ENCODE measurements at regions not wholly inside any gene's neighbourhood (a gene's known extent, or its start where the extent isn't known, plus 50 kb on each side); places are given as distances from the start of the nearest gene placed in this dataset.

- no peak for DNase-seq
- H3K27me3 Mint-ChIP-seq (ENCODE audit: low read depth) = peaks cover 8% of the 10 kb centered on the region
- CTCF ChIA-PET = interaction anchor here (0.7 kb wide), 1 partner anchor 44 kb away, joined by 3 read pairs; no protein-coding TSS in a partner anchor
- intact Hi-C loops (cut with micrococcal nuclease) = no loop called here
- H3K9me3 Mint-ChIP-seq = no peaks in the 10 kb centered on the region
- H3K27ac Mint-ChIP-seq = no peak overlapping the region
- no peaks in the 10 kb centered on the region for H3K4me1 Mint-ChIP-seq (ENCODE audit: low read depth)
- no peak overlapping the region for H3K4me3 Mint-ChIP-seq
- no peaks in the 10 kb centered on the region for H3K36me3 Mint-ChIP-seq (ENCODE audit: low read depth)
These were observed 216.0 kb downstream of the RPS24 start for GRCh38 chr10:78249690-78250089.

DNA sequence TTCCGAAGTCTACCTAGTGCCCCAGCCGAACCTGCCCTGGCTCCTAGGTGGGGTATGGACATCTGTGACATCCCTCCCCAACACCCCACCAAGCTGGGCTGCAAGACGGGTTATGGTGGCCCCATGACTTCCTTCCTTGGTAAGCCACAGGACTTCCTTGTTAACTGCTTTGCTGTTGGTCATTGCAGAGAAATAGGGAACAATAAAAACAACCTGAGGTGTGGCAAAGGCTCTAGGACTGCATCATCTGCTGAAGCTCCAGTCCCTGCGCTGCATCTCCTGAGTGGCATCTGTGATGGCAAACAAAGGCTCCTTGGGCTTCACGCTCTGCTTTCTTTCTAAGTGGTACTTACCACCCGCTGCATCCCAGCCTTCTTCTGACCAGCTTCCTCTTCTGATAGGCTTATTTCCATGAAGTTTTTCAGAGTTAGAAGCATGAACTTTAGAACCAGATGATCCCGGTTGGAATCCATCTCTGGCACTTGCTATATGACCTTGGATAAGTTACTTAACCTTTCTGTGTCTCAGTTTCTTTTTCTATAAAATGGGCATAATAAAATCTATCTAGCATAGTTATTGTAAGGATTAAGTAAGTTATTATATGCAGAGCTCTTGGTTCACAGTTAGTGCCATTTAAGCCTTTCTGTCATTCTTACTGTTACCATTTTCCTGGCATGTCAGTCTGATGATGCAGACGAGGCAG lies 216.8 kb downstream of the RPS24 start:
- CTCF ChIA-PET = no interaction called here
- H3K4me3 Mint-ChIP-seq = no peak overlapping the region
- DNase-seq = no peak
- no peaks in the 10 kb centered on the region for H3K9me3 Mint-ChIP-seq
- H3K27ac Mint-ChIP-seq = no peak overlapping the region
- intact Hi-C loops (cut with micrococcal nuclease) = no loop called here
- no peaks in the 10 kb centered on the region for H3K4me1 Mint-ChIP-seq (ENCODE audit: low read depth)
- no peaks in the 10 kb centered on the region for H3K36me3 Mint-ChIP-seq (ENCODE audit: low read depth)
- H3K27me3 Mint-ChIP-seq (ENCODE audit: low read depth) = peaks cover 6% of the 10 kb centered on the region

DNA sequence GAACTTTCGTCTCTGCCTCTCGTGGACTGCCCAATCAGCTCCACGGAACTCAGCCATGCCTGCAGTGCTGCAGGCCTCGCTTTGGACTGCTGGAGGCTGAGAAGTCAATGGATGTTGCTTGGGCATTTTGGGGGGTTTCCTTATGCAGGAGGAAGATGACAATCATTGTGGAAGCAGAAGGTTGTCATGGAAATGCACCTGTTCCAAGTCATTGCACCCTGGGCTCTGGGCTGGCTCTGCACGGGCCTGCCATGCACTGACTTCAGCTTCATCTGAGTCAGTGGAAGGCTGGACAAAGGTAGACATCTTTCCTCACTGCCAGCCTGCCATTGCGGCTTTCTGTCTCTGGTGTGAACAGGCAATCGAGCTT lies 217.3 kb downstream of the RPS24 start:
- no peak for DNase-seq
- intact Hi-C loops (cut with micrococcal nuclease) = no loop called here
- Mint-ChIP-seq H3K36me3 (ENCODE audit: low read depth) (no peaks in the 10 kb centered on the region), H3K4me3 (no peak overlapping the region), H3K4me1 (ENCODE audit: low read depth) (no peaks in the 10 kb centered on the region), H3K9me3 (no peaks in the 10 kb centered on the region), H3K27me3 (ENCODE audit: low read depth) (peaks cover 6% of the 10 kb centered on the region), H3K27ac (no peak overlapping the region)
- CTCF ChIA-PET = no interaction called here

DNA sequence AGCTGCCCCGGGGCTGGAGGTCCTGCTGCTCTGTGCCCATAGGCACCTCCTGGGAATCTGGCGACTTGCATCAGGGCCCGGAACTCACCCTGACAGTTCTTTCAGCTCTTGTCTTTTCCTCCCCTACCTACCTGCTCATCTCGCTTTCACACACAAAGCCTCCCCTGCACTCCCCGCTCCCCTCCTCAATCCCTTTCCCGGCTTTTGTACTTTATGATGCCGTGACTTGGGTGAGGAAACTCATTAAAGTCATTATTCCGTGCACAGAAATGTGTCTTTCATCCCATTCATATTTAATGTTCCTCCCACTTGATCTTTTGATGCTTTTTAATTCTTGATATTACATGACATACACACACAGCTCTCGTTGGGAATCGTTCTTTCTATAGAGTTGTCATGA lies 218.6 kb downstream of the RPS24 start:
- H3K4me3 Mint-ChIP-seq = no peak overlapping the region
- DNase-seq = no peak
- H3K27ac Mint-ChIP-seq = no peak overlapping the region
- H3K27me3 Mint-ChIP-seq (ENCODE audit: low read depth) = peaks cover 6% of the 10 kb centered on the region
- CTCF ChIA-PET = no interaction called here
- no peaks in the 10 kb centered on the region for H3K36me3 Mint-ChIP-seq (ENCODE audit: low read depth)
- no peaks in the 10 kb centered on the region for H3K4me1 Mint-ChIP-seq (ENCODE audit: low read depth)
- intact Hi-C loops (cut with micrococcal nuclease) = no loop called here
- H3K9me3 Mint-ChIP-seq = no peaks in the 10 kb centered on the region

DNA sequence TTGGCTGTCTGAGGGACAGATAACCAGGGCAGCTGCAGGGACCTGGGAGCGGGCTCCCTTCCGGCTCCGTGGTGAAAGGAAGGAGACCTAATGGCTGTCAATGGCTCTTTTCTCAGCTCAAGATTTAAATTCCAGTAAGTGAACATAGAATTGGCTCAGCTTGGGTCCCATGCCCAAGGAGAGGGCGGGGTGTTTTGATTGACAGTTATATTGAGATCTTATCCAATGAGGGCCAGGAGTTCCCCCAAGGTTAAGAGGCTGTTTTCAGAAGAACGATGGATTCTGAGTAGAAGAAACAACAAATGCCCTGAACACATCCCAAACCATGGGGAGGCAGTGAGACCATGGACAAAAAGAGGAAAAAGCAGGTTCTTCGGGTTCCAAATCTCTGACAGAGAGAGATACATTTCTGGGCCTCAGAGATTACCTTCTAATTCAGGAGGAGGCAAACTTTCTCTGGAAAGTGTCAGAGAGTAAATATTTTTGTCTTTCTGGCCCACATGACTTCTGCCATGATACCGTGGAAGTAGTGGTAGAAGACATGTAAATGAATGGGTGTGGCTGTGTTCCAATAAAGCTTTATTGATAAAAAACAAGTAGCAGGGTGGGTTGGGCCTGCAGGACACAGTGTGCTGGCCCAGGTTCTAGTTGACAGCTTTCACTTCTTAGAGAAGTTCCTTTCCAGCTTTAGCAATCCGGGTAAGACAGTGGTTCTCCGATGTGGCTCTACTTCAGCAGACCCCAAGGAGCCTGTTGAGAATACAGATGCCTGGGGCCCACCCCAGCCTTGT lies 219.6 kb downstream of the RPS24 start:
- Mint-ChIP-seq H3K27ac (no peak overlapping the region), H3K4me3 (no peak overlapping the region), H3K27me3 (ENCODE audit: low read depth) (peaks cover under 1% of the 10 kb centered on the region), H3K4me1 (ENCODE audit: low read depth) (no peaks in the 10 kb centered on the region), H3K36me3 (ENCODE audit: low read depth) (no peaks in the 10 kb centered on the region), H3K9me3 (no peaks in the 10 kb centered on the region)
- CTCF ChIA-PET = no interaction called here
- intact Hi-C loops (cut with micrococcal nuclease) = no loop called here
- no peak for DNase-seq

DNA sequence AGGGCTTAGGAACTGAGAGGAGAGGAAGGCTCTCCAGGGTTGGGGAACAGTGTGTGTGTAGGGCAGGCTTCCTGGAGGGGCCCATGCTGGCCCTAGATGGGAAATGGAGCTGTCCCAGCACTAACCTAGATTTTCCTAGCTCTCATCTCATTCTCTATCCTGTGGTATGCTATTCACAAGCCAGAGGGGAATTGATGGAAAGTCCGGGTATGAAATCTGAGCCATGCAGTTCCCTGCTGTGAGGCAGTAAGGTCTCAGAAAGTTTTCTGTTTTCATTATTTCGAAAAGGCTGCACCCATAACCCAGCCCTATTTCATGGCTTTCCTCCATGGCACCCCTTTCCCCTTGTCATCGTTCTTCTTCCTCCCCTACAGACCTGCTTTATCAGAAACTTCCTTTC lies 220.3 kb downstream of the RPS24 start:
- Mint-ChIP-seq H3K36me3 (ENCODE audit: low read depth) (no peaks in the 10 kb centered on the region), H3K27me3 (ENCODE audit: low read depth) (no peaks in the 10 kb centered on the region), H3K9me3 (no peaks in the 10 kb centered on the region), H3K27ac (no peak overlapping the region), H3K4me1 (ENCODE audit: low read depth) (no peaks in the 10 kb centered on the region), H3K4me3 (no peak overlapping the region)
- DNase-seq = no peak
- CTCF ChIA-PET = no interaction called here
- intact Hi-C loops (cut with micrococcal nuclease) = no loop called here

- Mint-ChIP-seq H3K9me3 (no peaks in the 10 kb centered on the region), H3K4me3 (no peak overlapping the region), H3K27me3 (ENCODE audit: low read depth) (no peaks in the 10 kb centered on the region), H3K36me3 (ENCODE audit: low read depth) (no peaks in the 10 kb centered on the region), H3K4me1 (ENCODE audit: low read depth) (no peaks in the 10 kb centered on the region), H3K27ac (no peak overlapping the region)
- intact Hi-C loops (cut with micrococcal nuclease) = loop anchor here (5.0 kb wide), 1 partner anchor 942 kb away; no protein-coding TSS in a partner anchor
- DNase-seq = no peak
- CTCF ChIA-PET = no interaction called here
These were observed 221.6 kb downstream of the RPS24 start for GRCh38 chr10:78255214-78255613.

DNA sequence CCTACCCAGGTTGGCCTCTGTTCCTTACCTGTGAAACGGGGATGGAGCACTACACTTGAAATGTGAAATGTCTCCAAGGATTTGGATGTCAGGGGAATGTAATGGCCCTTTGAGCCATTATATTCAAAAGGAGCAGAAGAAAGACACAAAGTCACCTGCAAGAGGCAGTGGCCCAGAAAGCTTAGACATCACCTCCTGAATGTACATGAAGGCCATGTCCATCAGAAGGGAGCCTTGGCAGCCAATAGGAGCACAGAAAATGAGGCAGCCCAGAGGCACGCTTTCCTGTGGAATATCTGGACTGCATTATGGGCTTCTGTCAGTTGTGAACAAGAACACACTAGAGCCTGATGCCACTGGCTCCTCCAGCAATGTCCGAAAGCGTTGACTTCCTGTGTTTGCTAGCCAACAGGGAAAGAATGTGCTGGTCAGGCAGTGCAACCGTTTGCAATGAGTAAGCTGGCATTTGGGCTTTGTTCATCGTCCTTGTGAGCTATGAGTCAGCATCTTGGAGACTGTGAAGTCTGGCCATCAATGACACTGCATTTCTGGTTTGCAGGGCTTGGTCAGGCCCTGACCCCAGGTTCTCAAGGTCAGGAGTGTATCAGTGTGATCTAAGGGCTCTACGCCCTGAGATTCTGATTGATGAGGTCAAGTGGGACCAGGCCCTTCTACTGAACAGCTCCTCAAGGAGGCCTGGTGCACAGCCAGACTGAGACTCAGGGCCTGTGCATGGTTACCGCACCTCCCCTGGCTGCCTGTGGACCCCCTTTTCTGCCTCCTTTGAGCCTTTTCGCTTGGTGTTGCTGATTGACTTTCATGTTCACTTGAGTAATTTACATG lies 222.4 kb downstream of the RPS24 start:
- Mint-ChIP-seq H3K36me3 (ENCODE audit: low read depth) (no peaks in the 10 kb centered on the region), H3K4me3 (no peak overlapping the region), H3K27ac (no peak overlapping the region), H3K27me3 (ENCODE audit: low read depth) (no peaks in the 10 kb centered on the region), H3K9me3 (no peaks in the 10 kb centered on the region), H3K4me1 (ENCODE audit: low read depth) (no peaks in the 10 kb centered on the region)
- intact Hi-C loops (cut with micrococcal nuclease) = loop anchor here (5.0 kb wide), 1 partner anchor 941 kb away; no protein-coding TSS in a partner anchor
- DNase-seq = no peak
- CTCF ChIA-PET = no interaction called here

DNA sequence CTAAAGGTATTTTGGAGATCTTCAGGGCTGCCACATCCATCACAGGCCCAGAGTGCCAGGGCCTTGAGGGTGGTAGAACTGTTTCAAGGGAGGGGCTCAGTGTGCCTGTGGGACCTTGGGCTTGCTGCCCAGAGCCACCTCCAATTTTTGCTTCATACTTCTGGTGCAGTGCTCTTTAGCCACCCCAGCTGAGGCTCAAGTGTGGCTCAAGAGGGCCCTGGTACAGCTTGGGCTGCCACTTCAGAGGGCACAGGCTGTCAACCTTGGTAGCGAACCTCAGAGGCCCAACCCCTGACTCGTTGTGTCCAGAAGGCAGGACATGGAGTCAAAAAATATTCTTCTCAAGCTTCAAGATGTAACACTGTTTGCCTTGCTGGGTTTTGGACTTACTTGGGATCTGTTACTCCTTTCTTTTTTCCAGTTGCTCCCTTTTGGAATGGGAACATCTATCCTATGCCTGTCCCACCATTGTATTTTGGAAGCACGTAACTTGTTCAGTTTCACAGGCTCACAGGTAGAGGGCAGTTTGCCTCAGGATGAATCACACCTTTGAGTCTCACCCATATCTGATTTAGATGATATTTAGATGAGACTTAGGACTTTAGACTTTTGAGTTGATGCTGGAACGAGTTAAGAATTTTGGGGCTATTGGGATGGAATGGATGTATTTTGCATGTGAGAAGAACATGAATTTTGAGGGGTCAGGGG lies 224.8 kb downstream of the RPS24 start:
- intact Hi-C loops (cut with micrococcal nuclease) = loop anchor here (5.0 kb wide), 1 partner anchor 939 kb away; no protein-coding TSS in a partner anchor
- no peak for DNase-seq
- H3K4me1 Mint-ChIP-seq (ENCODE audit: low read depth) = no peaks in the 10 kb centered on the region
- no peaks in the 10 kb centered on the region for H3K27me3 Mint-ChIP-seq (ENCODE audit: low read depth)
- H3K9me3 Mint-ChIP-seq = no peaks in the 10 kb centered on the region
- no peaks in the 10 kb centered on the region for H3K36me3 Mint-ChIP-seq (ENCODE audit: low read depth)
- no peak overlapping the region for H3K27ac Mint-ChIP-seq
- CTCF ChIA-PET = no interaction called here
- H3K4me3 Mint-ChIP-seq = no peak overlapping the region

DNA sequence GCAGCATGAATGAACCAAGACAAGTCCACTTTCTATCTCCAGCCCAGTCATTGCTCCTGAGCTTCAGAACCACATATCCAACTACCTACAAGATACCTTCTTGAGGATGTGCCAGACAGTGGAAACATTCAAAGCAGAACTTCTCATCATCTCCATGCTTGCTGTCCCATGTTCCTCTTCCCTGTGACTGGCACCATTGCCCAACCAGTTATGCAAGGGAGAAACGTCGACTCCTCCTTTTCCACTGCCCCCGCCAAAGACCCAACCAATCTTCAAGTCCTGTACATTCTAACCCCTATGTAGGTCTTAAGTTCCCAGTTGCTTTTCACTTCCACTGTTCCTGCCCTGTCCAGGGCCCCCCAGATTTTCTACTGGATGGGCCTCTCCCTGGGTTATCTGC lies 225.7 kb downstream of the RPS24 start:
- no peaks in the 10 kb centered on the region for H3K9me3 Mint-ChIP-seq
- CTCF ChIA-PET = interaction anchor here (0.9 kb wide), 1 partner anchor 398 kb away, joined by 3 read pairs; no protein-coding TSS in a partner anchor
- no peak for DNase-seq
- no peaks in the 10 kb centered on the region for H3K27me3 Mint-ChIP-seq (ENCODE audit: low read depth)
- H3K4me3 Mint-ChIP-seq = no peak overlapping the region
- intact Hi-C loops (cut with micrococcal nuclease) = loop anchor here (5.0 kb wide), 1 partner anchor 938 kb away; no protein-coding TSS in a partner anchor
- no peak overlapping the region for H3K27ac Mint-ChIP-seq
- no peaks in the 10 kb centered on the region for H3K36me3 Mint-ChIP-seq (ENCODE audit: low read depth)
- H3K4me1 Mint-ChIP-seq (ENCODE audit: low read depth) = no peaks in the 10 kb centered on the region

- Mint-ChIP-seq H3K4me1 (ENCODE audit: low read depth) (no peaks in the 10 kb centered on the region), H3K9me3 (no peaks in the 10 kb centered on the region), H3K36me3 (ENCODE audit: low read depth) (no peaks in the 10 kb centered on the region), H3K27ac (no peak overlapping the region), H3K4me3 (no peak overlapping the region), H3K27me3 (ENCODE audit: low read depth) (no peaks in the 10 kb centered on the region)
- intact Hi-C loops (cut with micrococcal nuclease) = no loop called here
- no peak for DNase-seq
- CTCF ChIA-PET = interaction anchor here (0.9 kb wide), 1 partner anchor 397 kb away, joined by 3 read pairs; no protein-coding TSS in a partner anchor
These were observed 226.5 kb downstream of the RPS24 start for GRCh38 chr10:78260141-78260540.

DNA sequence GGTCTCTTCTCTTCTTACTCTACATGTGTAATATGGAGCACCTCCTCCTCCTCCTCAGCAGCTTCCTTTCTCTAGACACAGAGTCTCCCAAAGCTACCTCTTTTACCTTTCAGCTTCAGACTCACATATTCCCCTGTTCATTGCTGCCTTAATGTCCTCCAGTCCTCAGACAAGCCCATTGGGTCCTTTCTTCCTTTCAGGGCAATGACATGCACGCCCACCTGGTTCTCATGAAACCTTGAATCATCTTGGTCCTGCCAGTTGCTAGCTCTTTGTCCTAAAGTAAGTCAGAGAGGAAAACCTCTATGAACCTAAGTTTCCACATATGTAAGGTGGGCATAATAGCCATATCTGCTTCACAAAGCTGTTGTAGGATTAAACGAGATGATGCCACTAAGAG lies 227.0 kb downstream of the RPS24 start:
- Mint-ChIP-seq H3K27ac (no peak overlapping the region), H3K36me3 (ENCODE audit: low read depth) (no peaks in the 10 kb centered on the region), H3K27me3 (ENCODE audit: low read depth) (no peaks in the 10 kb centered on the region), H3K4me3 (no peak overlapping the region), H3K9me3 (no peaks in the 10 kb centered on the region), H3K4me1 (ENCODE audit: low read depth) (no peaks in the 10 kb centered on the region)
- DNase-seq = no peak
- intact Hi-C loops (cut with micrococcal nuclease) = no loop called here
- CTCF ChIA-PET = interaction anchor here (0.9 kb wide), 1 partner anchor 397 kb away, joined by 3 read pairs; no protein-coding TSS in a partner anchor

Data from activated naive CD4-positive, alpha-beta T cell treated with anti-CD3 and anti-CD28 coated beads for 36 hours (primary cell).